GM18520 (cell line): ENCODE measurements at regions not wholly inside any gene's neighbourhood (a gene's known extent, or its start where the extent isn't known, plus 50 kb on each side); places are given as distances from the start of the nearest gene placed in this dataset.
"Not testable (repeated sequence)": the region's sequence is repeated elsewhere in the genome, so short reads cannot be mapped to it uniquely, and the experiment has no call there.

Source experiments
- ATAC-seq: cut with Tn5 transposase; IDR thresholded peaks from one replicate; pipeline ENCODE4 v1.9.1; 2021; ENCODE audit not compliant: unreplicated experiment

- no peak for ATAC-seq
These were observed 109.8 kb upstream of the SNX2 start for GRCh38 chr5:122665051-122665450.

GRCh38 chr5:122668552-122668951 is 106.3 kb upstream of the SNX2 start:
- ATAC-seq, result peak; percentile 56

GRCh38 chr5:122669709-122670108 is 105.2 kb upstream of the SNX2 start:
- ATAC-seq, result not testable (repeated sequence)

- no peak for ATAC-seq
These were observed 101.5 kb upstream of the SNX2 start for GRCh38 chr5:122673343-122673742.

- no peak for ATAC-seq
These were observed 100.5 kb upstream of the SNX2 start for GRCh38 chr5:122674385-122674784.

- no peak for ATAC-seq
These were observed 94.1 kb upstream of the SNX2 start for GRCh38 chr5:122680623-122681350.

GRCh38 chr5:122683631-122684030 is 91.2 kb upstream of the SNX2 start:
- no peak for ATAC-seq

- no peak for ATAC-seq
These were observed 84.6 kb upstream of the SNX2 start for GRCh38 chr5:122690266-122690665.

GRCh38 chr5:122691931-122692330 is 82.9 kb upstream of the SNX2 start:
- ATAC-seq, result no peak

GRCh38 chr5:122693963-122694362 is 80.9 kb upstream of the SNX2 start:
- ATAC-seq, result no peak

GRCh38 chr5:122694884-122695283 is 80.0 kb upstream of the SNX2 start:
- no peak for ATAC-seq

- ATAC-seq, result not testable (repeated sequence)
These were observed 78.1 kb upstream of the SNX2 start for GRCh38 chr5:122696735-122697134.

- ATAC-seq, result no peak
These were observed 77.7 kb upstream of the SNX2 start for GRCh38 chr5:122697191-122697590.

GRCh38 chr5:122699201-122699600 is 75.7 kb upstream of the SNX2 start:
- ATAC-seq, result no peak

- ATAC-seq, result peak; percentile 99
These were observed 73.0 kb upstream of the SNX2 start for GRCh38 chr5:122701640-122702523.

- peak; percentile 31 for ATAC-seq
These were observed 72.4 kb upstream of the SNX2 start for GRCh38 chr5:122702524-122702875.

GRCh38 chr5:122703203-122703602 is 71.7 kb upstream of the SNX2 start:
- no peak for ATAC-seq

- no peak for ATAC-seq
These were observed 70.4 kb upstream of the SNX2 start for GRCh38 chr5:122704247-122705036.

GRCh38 chr5:122705851-122706250 is 69.0 kb upstream of the SNX2 start:
- ATAC-seq, result no peak

GRCh38 chr5:122707796-122708195 is 67.1 kb upstream of the SNX2 start:
- ATAC-seq, result no peak

- ATAC-seq, result no peak
These were observed 61.8 kb upstream of the SNX2 start for GRCh38 chr5:122713041-122713440.
